ENCODE measurements at regions not wholly inside any gene's neighbourhood (a gene's known extent, or its start where the extent isn't known, plus 50 kb on each side); places are given as distances from the start of the nearest gene placed in this dataset.

GRCh38 chr7:69260023-69260422 lies 338.3 kb upstream of the AUTS2 start:
- no peak overlapping the region for H2BK20ac ChIP-seq (ENCODE audit: low read length)
- POLR2A ChIA-PET (ENCODE audit: partially characterized antibody) = no interaction called here
- H4K20me1 ChIP-seq (replicated peaks in 1 of 2; ENCODE audit: control insufficient read depth in 1 of 2, insufficient read depth in 2 of 2, low read length in 2 of 2) = peaks cover 0 to 10% of the 10 kb centered on the region in 2 experiments
- H3K4ac ChIP-seq (replicated peaks; ENCODE audit: insufficient read length, low read depth, low read length) = no peak overlapping the region
- H2BK12ac ChIP-seq (ENCODE audit: low read depth, low read length) = no peak overlapping the region
- 93% methylated on average over 4 of the region's 4 CpGs; no CpG with 5 or more reads in 1 of the 2 experiments for WGBS, 2 experiments (ENCODE audit: extremely low coverage in 1 of 2, insufficient coverage in 1 of 2, insufficient read length in 1 of 2, insufficient replicate concordance in 2 of 2, low coverage in 1 of 2, low lambda C conversion rate in 2 of 2, missing lambda C conversion rate in 1 of 2)
- H3K18ac ChIP-seq (ENCODE audit: extremely low read depth, low read length) = no peak overlapping the region
- no peak overlapping the region for H4K8ac ChIP-seq (ENCODE audit: extremely low read depth, insufficient read depth, low read length)
- H3K23ac ChIP-seq (ENCODE audit: insufficient read length) = no peak overlapping the region
- H3K14ac ChIP-seq (ENCODE audit: insufficient read length) = no peak overlapping the region
- TF ChIP-seq TAF1 (IDR thresholded peaks at IDR 0.05; ENCODE audit: low read depth, low read length) (no peak), CBX8 (IDR thresholded peaks at IDR 0.05; ENCODE audit: borderline replicate concordance, low read depth, low read length) (no peak), CHD1 (IDR thresholded peaks at IDR 0.05; ENCODE audit: low read depth, low read length) (no peak), SIX5 (IDR thresholded peaks at IDR 0.05; ENCODE audit: low read depth, low read length) (no peak), NANOG (IDR thresholded peaks at IDR 0.05; ENCODE audit: insufficient read depth, low read depth, low read length, poor library complexity, severe bottlenecking) (no peak), TBP (IDR thresholded peaks at IDR 0.05; ENCODE audit: low read depth, low read length) (no peak), HDAC2 (IDR thresholded peaks at IDR 0.05; ENCODE audit: borderline replicate concordance in 1 of 2, low read depth in 2 of 2, low read length in 2 of 2) (no peak), ATF2 (IDR thresholded peaks at IDR 0.05; ENCODE audit: low read length) (no peak), NRF1 (IDR thresholded peaks at IDR 0.05; ENCODE audit: low read depth, low read length) (no peak), SP2 (IDR thresholded peaks at IDR 0.05; ENCODE audit: low read length) (no peak), MAFK (IDR thresholded peaks at IDR 0.05; ENCODE audit: low read depth, low read length) (no peak)
- H3K36me3 ChIP-seq (ENCODE audit: control insufficient read depth in 2 of 4, insufficient read depth in 4 of 4, low read length in 3 of 4) = no peaks in the 10 kb centered on the region
- H2BK15ac ChIP-seq (ENCODE audit: low read length) = no peak overlapping the region
- no peak for DNase-seq (ENCODE audit: low read depth in 1 of 2, low spot score in 2 of 2)
- H3K9ac ChIP-seq (replicated peaks in 1 of 4; ENCODE audit: extremely low read depth in 1 of 4, low read depth in 3 of 4, low read length in 3 of 4) = no peak overlapping the region
- H3K4me2 ChIP-seq (ENCODE audit: insufficient read depth in 1 of 2, low read depth in 2 of 2, low read length in 2 of 2) = no peak overlapping the region
- no peaks in the 10 kb centered on the region for H3K79me2 ChIP-seq (ENCODE audit: control insufficient read depth in 1 of 2, insufficient read depth in 2 of 2, low read length in 2 of 2)
- H2AFZ ChIP-seq (ENCODE audit: low read length) = no peak overlapping the region
- CTCF ChIA-PET (ENCODE audit: partially characterized antibody) = interaction anchor here (0.5 to 0.9 kb wide), 2 partner anchors 21 to 1696 kb away, joined by 3 read pairs; no protein-coding TSS in a partner anchor
- no peak overlapping the region for H3K27ac ChIP-seq (ENCODE audit: low read depth, low read length)
- no peak overlapping the region for H2BK5ac ChIP-seq (ENCODE audit: low read depth, low read length)
- no peak overlapping the region for H4K5ac ChIP-seq (ENCODE audit: insufficient read length, low read depth, low read length)
- no peaks in the 10 kb centered on the region for H3K4me1 ChIP-seq (replicated peaks in 1 of 4; ENCODE audit: control insufficient read depth in 3 of 4, insufficient read depth in 4 of 4, low read length in 3 of 4)
- peaks cover 11% of the 10 kb centered on the region; the same call in 1 of the 2 replicates for H3K23me2 ChIP-seq (ENCODE audit: low read depth, low read length)
- peaks cover 0 to 6% (median under 1%) of the 10 kb centered on the region in 4 experiments; a peak in 1 of 7 replicates for H3K27me3 ChIP-seq (replicated peaks in 1 of 4; ENCODE audit: control insufficient read depth in 3 of 4, extremely low read depth in 1 of 4, insufficient read depth in 3 of 4, low read length in 3 of 4)
- H3K4me3 ChIP-seq (ENCODE audit: extremely low read depth in 1 of 4, insufficient read depth in 2 of 4, low read depth in 3 of 4, low read length in 4 of 4) = no peak overlapping the region
- no peaks in the 10 kb centered on the region for H3K79me1 ChIP-seq (ENCODE audit: low read depth, low read length)
- H2BK120ac ChIP-seq (replicated peaks; ENCODE audit: low read depth, low read length) = no peak overlapping the region
- no peaks in the 10 kb centered on the region for H3K9me3 ChIP-seq (ENCODE audit: insufficient read depth in 2 of 2, low read depth in 1 of 2, low read length in 1 of 2)
- H2AK5ac ChIP-seq (ENCODE audit: low read depth, low read length) = no peak overlapping the region
- FAIRE-seq = no peak
- H3K56ac ChIP-seq (replicated peaks; ENCODE audit: insufficient read length, low read depth, low read length) = no peak overlapping the region
- no peak overlapping the region for H4K91ac ChIP-seq (replicated peaks; ENCODE audit: insufficient read length, low read length)

Measured in H1 (cell line).